ENCODE measurements at regions not wholly inside any gene's neighbourhood (a gene's known extent, or its start where the extent isn't known, plus 50 kb on each side); places are given as distances from the start of the nearest gene placed in this dataset.

- DNase-seq (no peak), ATAC-seq (ENCODE audit: low FRiP score) (no peak)
- no peaks in the 10 kb centered on the region for H3K36me3 ChIP-seq (ENCODE audit: control insufficient read depth in 1 of 2, insufficient read depth in 2 of 2, low read length in 1 of 2)
- no peaks in the 10 kb centered on the region for H3K27me3 ChIP-seq (ENCODE audit: control insufficient read depth in 1 of 2, insufficient read depth in 2 of 2, low read length in 1 of 2)
- H3K4me3 ChIP-seq (ENCODE audit: low read length in 2 of 2): no peak overlapping the region
- H3K27ac ChIP-seq (ENCODE audit: low read depth in 1 of 2, low read length in 2 of 2): no peak overlapping the region
- peaks cover 7 to 20% of the 10 kb centered on the region in 2 donors for H3K4me1 ChIP-seq (ENCODE audit: control insufficient read depth in 1 of 2, insufficient read depth in 2 of 2, low read length in 2 of 2)
- H3K9me3 ChIP-seq (ENCODE audit: control insufficient read depth, low read length): no peaks in the 10 kb centered on the region
- WGBS, 2 donors: 76 to 83% methylated on average over 5 of the region's 5 CpGs
- intact Hi-C loops (cut with DNase I): loop anchor here (5.0 kb wide), 2 partner anchors 55 to 65 kb away; no protein-coding TSS in a partner anchor
Measured at GRCh38 chr2:144941743-144942488, 422.0 kb upstream of the ZEB2 start.

- Histone ChIP-seq H3K27me3 (ENCODE audit: control insufficient read depth in 1 of 2, insufficient read depth in 2 of 2, low read length in 1 of 2) (no peaks in the 10 kb centered on the region), H3K36me3 (ENCODE audit: control insufficient read depth in 1 of 2, insufficient read depth in 2 of 2, low read length in 1 of 2) (no peaks in the 10 kb centered on the region), H3K4me1 (ENCODE audit: control insufficient read depth in 1 of 2, insufficient read depth in 2 of 2, low read length in 2 of 2) (peaks cover 7 to 22% of the 10 kb centered on the region in 2 donors), H3K4me3 (ENCODE audit: low read length in 2 of 2) (no peak overlapping the region), H3K9me3 (ENCODE audit: control insufficient read depth, low read length) (no peaks in the 10 kb centered on the region), H3K27ac (ENCODE audit: low read depth in 1 of 2, low read length in 2 of 2) (peak overlapping the region in 1 of 2 donors; percentile 71)
- no peak for ATAC-seq (ENCODE audit: low FRiP score)
- intact Hi-C loops (cut with DNase I): loop anchor here in 1 of 2 donors (5.0 kb wide), 1 partner anchor 417 kb away; the partner anchor contains the start of gene ZEB2
- no peak for DNase-seq
- 57 to 61% methylated on average over 5 of the region's 5 CpGs for WGBS, 2 donors
Measured at GRCh38 chr2:144939590-144939989, 419.7 kb upstream of the ZEB2 start.

GRCh38 chr2:144937910-144938709 is 418.2 kb upstream of the ZEB2 start:
- H3K27ac ChIP-seq (ENCODE audit: low read depth in 1 of 2, low read length in 2 of 2): peak overlapping the region; percentile 40 to 93

GRCh38 chr2:144937066-144937465 is 417.1 kb upstream of the ZEB2 start:
- no peaks in the 10 kb centered on the region for H3K36me3 ChIP-seq (ENCODE audit: control insufficient read depth in 1 of 2, insufficient read depth in 2 of 2, low read length in 1 of 2)
- no peaks in the 10 kb centered on the region for H3K27me3 ChIP-seq (ENCODE audit: control insufficient read depth in 1 of 2, insufficient read depth in 2 of 2, low read length in 1 of 2)
- H3K9me3 ChIP-seq (ENCODE audit: control insufficient read depth, low read length): no peaks in the 10 kb centered on the region
- ATAC-seq (ENCODE audit: low FRiP score) (no peak), DNase-seq (no peak)
- no peak overlapping the region for H3K4me3 ChIP-seq (ENCODE audit: low read length in 2 of 2)
- peaks cover 6 to 7% of the 10 kb centered on the region in 2 donors for H3K4me1 ChIP-seq (ENCODE audit: control insufficient read depth in 1 of 2, insufficient read depth in 2 of 2, low read length in 2 of 2)
- intact Hi-C loops (cut with DNase I): loop anchor here in 1 of 2 donors (5.0 kb wide), 1 partner anchor 415 kb away; the partner anchor contains the start of gene ZEB2
- H3K27ac ChIP-seq (ENCODE audit: low read depth in 1 of 2, low read length in 2 of 2): peak overlapping the region in 1 of 2 donors; percentile 93

More at GRCh38 chr2:144937910-144938709, 418.2 kb upstream of the ZEB2 start:
- 1 to 6% methylated on average over 7 of the region's 7 CpGs for WGBS, 2 donors
- peaks cover 7 to 15% of the 10 kb centered on the region in 2 donors for H3K4me1 ChIP-seq (ENCODE audit: control insufficient read depth in 1 of 2, insufficient read depth in 2 of 2, low read length in 2 of 2)
- H3K4me3 ChIP-seq (ENCODE audit: low read length in 2 of 2): no peak overlapping the region
- no peaks in the 10 kb centered on the region for H3K9me3 ChIP-seq (ENCODE audit: control insufficient read depth, low read length)
- intact Hi-C loops (cut with DNase I): loop anchor here in 1 of 2 donors (5.0 kb wide), 1 partner anchor 416 kb away; the partner anchor contains the start of gene ZEB2
- H3K27me3 ChIP-seq (ENCODE audit: control insufficient read depth in 1 of 2, insufficient read depth in 2 of 2, low read length in 1 of 2): no peaks in the 10 kb centered on the region
- ATAC-seq (ENCODE audit: low FRiP score) (peak; percentile 80), DNase-seq (no peak)
- no peaks in the 10 kb centered on the region for H3K36me3 ChIP-seq (ENCODE audit: control insufficient read depth in 1 of 2, insufficient read depth in 2 of 2, low read length in 1 of 2)

- peaks cover 5 to 7% of the 10 kb centered on the region in 2 donors for H3K4me1 ChIP-seq (ENCODE audit: control insufficient read depth in 1 of 2, insufficient read depth in 2 of 2, low read length in 2 of 2)
- no peak for ATAC-seq (ENCODE audit: low FRiP score)
Measured at GRCh38 chr2:144936442-144936841, 416.5 kb upstream of the ZEB2 start.

DNA sequence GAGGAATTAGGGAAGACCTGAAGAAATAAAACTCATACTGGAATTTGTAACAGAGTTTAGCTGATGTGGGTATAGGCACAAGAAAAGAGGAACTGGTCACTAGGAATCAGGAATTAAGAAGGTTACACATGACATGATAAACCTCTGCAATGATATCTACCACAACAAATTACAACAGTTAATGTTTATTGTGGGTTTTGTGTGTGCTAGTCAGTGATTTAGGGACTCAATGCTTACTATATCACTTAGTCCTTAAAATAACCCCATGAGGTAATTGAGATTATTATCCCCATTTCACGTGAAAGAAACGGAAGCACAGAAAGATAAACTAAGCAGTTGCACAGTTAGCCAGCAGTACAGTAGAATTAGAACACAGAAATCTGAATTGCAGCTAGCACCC is 415.8 kb upstream of the ZEB2 start:
- Histone ChIP-seq H3K4me1 (ENCODE audit: control insufficient read depth in 1 of 2, insufficient read depth in 2 of 2, low read length in 2 of 2) (peaks cover 5 to 7% of the 10 kb centered on the region in 2 donors), H3K4me3 (ENCODE audit: low read length in 2 of 2) (no peak overlapping the region), H3K9me3 (ENCODE audit: control insufficient read depth, low read length) (no peaks in the 10 kb centered on the region), H3K27ac (ENCODE audit: low read depth in 1 of 2, low read length in 2 of 2) (no peak overlapping the region), H3K27me3 (ENCODE audit: control insufficient read depth in 1 of 2, insufficient read depth in 2 of 2, low read length in 1 of 2) (no peaks in the 10 kb centered on the region), H3K36me3 (ENCODE audit: control insufficient read depth in 1 of 2, insufficient read depth in 2 of 2, low read length in 1 of 2) (no peaks in the 10 kb centered on the region)
- no peak for DNase-seq
- WGBS, 2 donors: 13 to 15% methylated on average over 2 of the region's 2 CpGs
- intact Hi-C loops (cut with DNase I): loop anchor here in 1 of 2 donors (5.0 kb wide), 1 partner anchor 413 kb away; the partner anchor contains the start of gene ZEB2
- no peak for ATAC-seq (ENCODE audit: low FRiP score)

More at GRCh38 chr2:144936442-144936841, 416.5 kb upstream of the ZEB2 start:
- intact Hi-C loops (cut with DNase I): loop anchor here in 1 of 2 donors (5.0 kb wide), 1 partner anchor 414 kb away; the partner anchor contains the start of gene ZEB2
- no peak overlapping the region for H3K4me3 ChIP-seq (ENCODE audit: low read length in 2 of 2)
- H3K27ac ChIP-seq (ENCODE audit: low read depth in 1 of 2, low read length in 2 of 2): peak overlapping the region; percentile 1 to 4
- 38 to 41% methylated on average over 4 of the region's 4 CpGs for WGBS, 2 donors
- no peaks in the 10 kb centered on the region for H3K27me3 ChIP-seq (ENCODE audit: control insufficient read depth in 1 of 2, insufficient read depth in 2 of 2, low read length in 1 of 2)
- H3K9me3 ChIP-seq (ENCODE audit: control insufficient read depth, low read length): no peaks in the 10 kb centered on the region
- no peak for DNase-seq
- H3K36me3 ChIP-seq (ENCODE audit: control insufficient read depth in 1 of 2, insufficient read depth in 2 of 2, low read length in 1 of 2): no peaks in the 10 kb centered on the region

GRCh38 chr2:144935191-144935590 is 415.3 kb upstream of the ZEB2 start:
- H3K9me3 ChIP-seq (ENCODE audit: control insufficient read depth, low read length): no peaks in the 10 kb centered on the region
- H3K27ac ChIP-seq (ENCODE audit: low read depth in 1 of 2, low read length in 2 of 2): no peak overlapping the region
- WGBS, 2 donors: 93 to 94% methylated on average over 5 of the region's 5 CpGs
- no peak for ATAC-seq (ENCODE audit: low FRiP score)
- no peak for DNase-seq
- no peaks in the 10 kb centered on the region for H3K27me3 ChIP-seq (ENCODE audit: control insufficient read depth in 1 of 2, insufficient read depth in 2 of 2, low read length in 1 of 2)
- no peaks in the 10 kb centered on the region for H3K36me3 ChIP-seq (ENCODE audit: control insufficient read depth in 1 of 2, insufficient read depth in 2 of 2, low read length in 1 of 2)
- peaks cover 5% of the 10 kb centered on the region in 2 donors for H3K4me1 ChIP-seq (ENCODE audit: control insufficient read depth in 1 of 2, insufficient read depth in 2 of 2, low read length in 2 of 2)
- intact Hi-C loops (cut with DNase I): loop anchor here in 1 of 2 donors (5.0 kb wide), 1 partner anchor 413 kb away; the partner anchor contains the start of gene ZEB2
- no peak overlapping the region for H3K4me3 ChIP-seq (ENCODE audit: low read length in 2 of 2)

- Histone ChIP-seq H3K4me3 (ENCODE audit: low read length in 2 of 2) (no peak overlapping the region), H3K9me3 (ENCODE audit: control insufficient read depth, low read length) (no peaks in the 10 kb centered on the region), H3K27me3 (ENCODE audit: control insufficient read depth in 1 of 2, insufficient read depth in 2 of 2, low read length in 1 of 2) (no peaks in the 10 kb centered on the region), H3K36me3 (ENCODE audit: control insufficient read depth in 1 of 2, insufficient read depth in 2 of 2, low read length in 1 of 2) (no peaks in the 10 kb centered on the region), H3K4me1 (ENCODE audit: control insufficient read depth in 1 of 2, insufficient read depth in 2 of 2, low read length in 2 of 2) (peaks cover 0 to 3% of the 10 kb centered on the region in 2 donors), H3K27ac (ENCODE audit: low read depth in 1 of 2, low read length in 2 of 2) (no peak overlapping the region)
- no peak for ATAC-seq (ENCODE audit: low FRiP score)
- DNase-seq: no peak
- intact Hi-C loops (cut with DNase I): no loop called here
Measured at GRCh38 chr2:144931960-144932359, 412.0 kb upstream of the ZEB2 start.
